ENCODE measurements at regions not wholly inside any gene's neighbourhood (a gene's known extent, or its start where the extent isn't known, plus 50 kb on each side); places are given as distances from the start of the nearest gene placed in this dataset.

DNA sequence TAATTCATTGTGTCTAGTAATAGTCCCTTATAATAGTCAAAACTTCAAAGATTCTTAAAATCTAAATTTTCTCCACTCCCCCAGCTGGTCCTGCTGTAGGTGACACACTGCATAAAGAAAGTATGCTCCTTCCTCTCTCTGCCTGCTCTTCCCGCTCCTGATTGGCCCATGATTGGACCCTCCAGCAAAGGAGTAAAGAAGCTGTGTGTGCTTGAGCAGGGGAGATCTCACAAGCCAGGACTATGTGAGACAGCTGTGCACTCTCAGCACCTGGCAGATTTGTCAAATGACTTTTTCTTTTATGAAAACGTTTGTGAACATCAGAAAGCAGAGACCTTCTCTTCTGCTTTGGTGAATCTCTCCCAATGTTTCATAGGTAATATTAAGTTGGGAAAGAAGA, 274.8 kb upstream of the LYPLAL1 start:
- H3K27ac ChIP-seq, result no peak overlapping the region
- no peaks in the 10 kb centered on the region for H3K27me3 ChIP-seq (replicated peaks)
- TF ChIP-seq, protein P1, sequence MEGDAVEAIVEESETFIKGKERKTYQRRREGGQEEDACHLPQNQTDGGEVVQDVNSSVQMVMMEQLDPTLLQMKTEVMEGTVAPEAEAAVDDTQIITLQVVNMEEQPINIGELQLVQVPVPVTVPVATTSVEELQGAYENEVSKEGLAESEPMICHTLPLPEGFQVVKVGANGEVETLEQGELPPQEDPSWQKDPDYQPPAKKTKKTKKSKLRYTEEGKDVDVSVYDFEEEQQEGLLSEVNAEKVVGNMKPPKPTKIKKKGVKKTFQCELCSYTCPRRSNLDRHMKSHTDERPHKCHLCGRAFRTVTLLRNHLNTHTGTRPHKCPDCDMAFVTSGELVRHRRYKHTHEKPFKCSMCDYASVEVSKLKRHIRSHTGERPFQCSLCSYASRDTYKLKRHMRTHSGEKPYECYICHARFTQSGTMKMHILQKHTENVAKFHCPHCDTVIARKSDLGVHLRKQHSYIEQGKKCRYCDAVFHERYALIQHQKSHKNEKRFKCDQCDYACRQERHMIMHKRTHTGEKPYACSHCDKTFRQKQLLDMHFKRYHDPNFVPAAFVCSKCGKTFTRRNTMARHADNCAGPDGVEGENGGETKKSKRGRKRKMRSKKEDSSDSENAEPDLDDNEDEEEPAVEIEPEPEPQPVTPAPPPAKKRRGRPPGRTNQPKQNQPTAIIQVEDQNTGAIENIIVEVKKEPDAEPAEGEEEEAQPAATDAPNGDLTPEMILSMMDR (IDR thresholded peaks at IDR 0.05; ENCODE audit: low read depth, low read length, missing control alignments), result no peak
- H3K36me3 ChIP-seq (replicated peaks), result no peaks in the 10 kb centered on the region
- in situ Hi-C loops (cut with HindIII; ENCODE audit: low pct_ligation_motif_present, low sequenced_read_pairs), result no loop called here
- DNase-seq, result no peak
- no peak overlapping the region for H3K4me3 ChIP-seq (ENCODE audit: low read depth, low read length)

GRCh38 chr1:218900615-218901014, 273.1 kb upstream of the LYPLAL1 start:
- no peak overlapping the region for H3K4me3 ChIP-seq (ENCODE audit: low read depth, low read length)
- TF ChIP-seq, protein P1 (IDR thresholded peaks at IDR 0.05; ENCODE audit: low read depth, low read length, missing control alignments), result no peak
- H3K27ac ChIP-seq, result no peak overlapping the region
- in situ Hi-C loops (cut with HindIII; ENCODE audit: low pct_ligation_motif_present, low sequenced_read_pairs), result no loop called here
- no peaks in the 10 kb centered on the region for H3K36me3 ChIP-seq (replicated peaks)
- H3K27me3 ChIP-seq (replicated peaks), result no peaks in the 10 kb centered on the region
- DNase-seq, result no peak

GRCh38 chr1:218904416-218904815, 269.3 kb upstream of the LYPLAL1 start:
- Histone ChIP-seq H3K36me3 (replicated peaks) (no peaks in the 10 kb centered on the region), H3K27me3 (replicated peaks) (no peaks in the 10 kb centered on the region), H3K27ac (no peak overlapping the region), H3K4me3 (ENCODE audit: low read depth, low read length) (no peak overlapping the region)
- no peak for DNase-seq
- in situ Hi-C loops (cut with HindIII; ENCODE audit: low pct_ligation_motif_present, low sequenced_read_pairs), result no loop called here
- TF ChIP-seq, protein P1 (IDR thresholded peaks at IDR 0.05; ENCODE audit: low read depth, low read length, missing control alignments), result no peak

GRCh38 chr1:218916720-218917119, 257.0 kb upstream of the LYPLAL1 start:
- no peak overlapping the region for H3K4me3 ChIP-seq (ENCODE audit: low read depth, low read length)
- in situ Hi-C loops (cut with HindIII; ENCODE audit: low pct_ligation_motif_present, low sequenced_read_pairs), result no loop called here
- no peak for DNase-seq
- no peak overlapping the region for H3K27ac ChIP-seq
- TF ChIP-seq, protein P1 (IDR thresholded peaks at IDR 0.05; ENCODE audit: low read depth, low read length, missing control alignments), result no peak
- H3K36me3 ChIP-seq (replicated peaks), result no peaks in the 10 kb centered on the region
- H3K27me3 ChIP-seq (replicated peaks), result no peaks in the 10 kb centered on the region

DNA sequence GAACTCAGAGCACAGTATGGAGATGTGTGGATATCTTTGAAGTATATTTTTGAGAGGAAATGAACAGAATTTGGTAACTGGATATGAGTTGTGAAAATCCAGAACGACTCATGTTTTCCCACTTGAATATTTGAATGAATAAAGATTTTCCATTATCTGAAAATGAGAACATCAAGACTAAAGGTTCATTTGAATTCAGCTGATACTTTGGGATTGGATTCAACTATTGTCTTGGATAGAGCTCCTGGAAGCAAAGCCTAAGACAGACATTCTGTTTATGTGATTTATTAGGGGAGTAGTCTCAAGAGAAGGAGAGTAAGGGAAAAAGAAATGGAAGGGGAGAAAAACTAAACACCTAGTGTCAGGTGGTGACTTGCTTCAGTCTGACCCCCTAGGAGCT, 256.0 kb upstream of the LYPLAL1 start:
- no peak overlapping the region for H3K27ac ChIP-seq
- in situ Hi-C loops (cut with HindIII; ENCODE audit: low pct_ligation_motif_present, low sequenced_read_pairs), result no loop called here
- TF ChIP-seq, protein P1 (IDR thresholded peaks at IDR 0.05; ENCODE audit: low read depth, low read length, missing control alignments), result no peak

DNA sequence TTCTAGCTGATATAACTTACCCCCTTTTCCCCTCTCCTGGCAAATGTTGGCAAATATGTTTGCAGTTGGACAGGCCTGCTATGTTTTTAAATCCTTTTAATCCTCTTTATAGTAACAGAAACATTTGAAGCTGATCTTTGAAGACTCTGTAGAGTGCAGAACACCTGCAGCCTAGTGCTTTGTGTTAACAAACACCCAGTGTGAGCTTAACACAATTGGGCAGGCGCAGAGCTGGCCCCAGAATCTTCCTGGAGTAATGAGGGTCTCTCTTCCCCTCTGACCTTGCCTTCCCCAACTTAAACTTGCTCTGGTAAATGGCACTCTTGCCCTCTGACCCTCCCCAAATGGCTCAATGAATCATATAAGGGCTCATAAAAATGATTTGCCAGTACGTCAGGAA, 247.9 kb upstream of the LYPLAL1 start:
- in situ Hi-C loops (cut with HindIII; ENCODE audit: low pct_ligation_motif_present, low sequenced_read_pairs), result no loop called here
- TF ChIP-seq, protein P1 (IDR thresholded peaks at IDR 0.05; ENCODE audit: low read depth, low read length, missing control alignments), result no peak
- H3K36me3 ChIP-seq (replicated peaks), result no peaks in the 10 kb centered on the region

More for the DNA sequence above, 256.0 kb upstream of the LYPLAL1 start:
- no peak overlapping the region for H3K4me3 ChIP-seq (ENCODE audit: low read depth, low read length)
- H3K27me3 ChIP-seq (replicated peaks), result no peaks in the 10 kb centered on the region
- DNase-seq, result no peak
- H3K36me3 ChIP-seq (replicated peaks), result no peaks in the 10 kb centered on the region

More for the DNA sequence above, 247.9 kb upstream of the LYPLAL1 start:
- Histone ChIP-seq H3K4me3 (ENCODE audit: low read depth, low read length) (no peak overlapping the region), H3K27me3 (replicated peaks) (no peaks in the 10 kb centered on the region), H3K27ac (no peak overlapping the region)
- DNase-seq, result no peak
